ENCODE measurements at regions not wholly inside any gene's neighbourhood (a gene's known extent, or its start where the extent isn't known, plus 50 kb on each side); places are given as distances from the start of the nearest gene placed in this dataset.

DNA sequence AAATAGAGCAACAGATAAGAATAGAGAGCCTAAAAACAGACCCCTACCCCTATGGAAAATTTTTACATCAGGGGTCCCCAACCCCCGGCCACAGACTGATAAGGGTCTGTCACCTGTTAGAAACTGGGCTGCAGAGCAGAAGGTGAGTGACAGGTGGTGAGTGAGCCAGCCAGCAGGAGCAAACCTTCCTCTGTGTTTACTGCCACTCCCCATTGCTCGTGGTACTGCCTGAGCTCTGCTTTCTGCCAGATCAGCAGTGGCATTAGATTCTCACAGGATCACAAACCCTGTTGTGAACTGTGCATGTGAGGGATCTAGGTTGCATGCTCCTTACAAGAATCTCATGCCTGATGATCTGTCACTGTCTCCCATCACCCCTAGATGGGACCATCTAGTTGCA lies 174.1 kb downstream of the FOXD2 start:
- TF ChIP-seq, protein P1, sequence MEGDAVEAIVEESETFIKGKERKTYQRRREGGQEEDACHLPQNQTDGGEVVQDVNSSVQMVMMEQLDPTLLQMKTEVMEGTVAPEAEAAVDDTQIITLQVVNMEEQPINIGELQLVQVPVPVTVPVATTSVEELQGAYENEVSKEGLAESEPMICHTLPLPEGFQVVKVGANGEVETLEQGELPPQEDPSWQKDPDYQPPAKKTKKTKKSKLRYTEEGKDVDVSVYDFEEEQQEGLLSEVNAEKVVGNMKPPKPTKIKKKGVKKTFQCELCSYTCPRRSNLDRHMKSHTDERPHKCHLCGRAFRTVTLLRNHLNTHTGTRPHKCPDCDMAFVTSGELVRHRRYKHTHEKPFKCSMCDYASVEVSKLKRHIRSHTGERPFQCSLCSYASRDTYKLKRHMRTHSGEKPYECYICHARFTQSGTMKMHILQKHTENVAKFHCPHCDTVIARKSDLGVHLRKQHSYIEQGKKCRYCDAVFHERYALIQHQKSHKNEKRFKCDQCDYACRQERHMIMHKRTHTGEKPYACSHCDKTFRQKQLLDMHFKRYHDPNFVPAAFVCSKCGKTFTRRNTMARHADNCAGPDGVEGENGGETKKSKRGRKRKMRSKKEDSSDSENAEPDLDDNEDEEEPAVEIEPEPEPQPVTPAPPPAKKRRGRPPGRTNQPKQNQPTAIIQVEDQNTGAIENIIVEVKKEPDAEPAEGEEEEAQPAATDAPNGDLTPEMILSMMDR (IDR thresholded peaks at IDR 0.05) = no peak
- TF ChIP-seq POLR2A (IDR thresholded peaks at IDR 0.05) = no peak

All from Peyer's patch (tissue), 4 donors.